GM12874 (cell line): ENCODE measurements at regions not wholly inside any gene's neighbourhood (a gene's known extent, or its start where the extent isn't known, plus 50 kb on each side); places are given as distances from the start of the nearest gene placed in this dataset.

Experiments used
- CTCF ChIP-seq: IDR thresholded peaks from 2 replicates; pipeline ENCODE4 v1.5.1; 2011; ENCODE audit warnings: low read depth, mild to moderate bottlenecking, control low read depth, low read length, moderate library complexity; ENCODE audit not compliant: insufficient read depth

DNA sequence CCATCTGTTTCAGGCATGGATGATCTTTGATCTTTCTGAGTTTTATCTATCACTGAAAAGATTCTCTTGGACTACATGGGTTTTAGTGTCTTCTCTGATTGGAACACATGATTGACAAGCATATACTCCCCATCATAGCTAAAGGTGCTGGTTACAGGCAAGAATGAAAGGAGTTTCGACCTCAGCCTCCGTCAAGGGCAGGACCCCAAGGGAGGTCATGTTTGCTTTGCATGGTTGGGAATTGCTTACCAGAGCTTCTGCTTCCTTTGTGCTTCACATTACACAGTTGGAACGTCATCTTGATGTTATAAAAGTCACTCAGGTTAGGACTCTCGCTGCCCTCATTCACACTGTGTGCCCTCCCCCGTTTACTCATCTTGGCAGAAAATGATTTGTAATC is 287.7 kb downstream of the PIK3C3 start:
- no peak for TF ChIP-seq CTCF

GRCh38 chr18:42245137-42245536 is 290.1 kb downstream of the PIK3C3 start:
- no peak for TF ChIP-seq CTCF

- TF ChIP-seq CTCF, result no peak
Measured at GRCh38 chr18:42255908-42256765, 301.1 kb downstream of the PIK3C3 start.

DNA sequence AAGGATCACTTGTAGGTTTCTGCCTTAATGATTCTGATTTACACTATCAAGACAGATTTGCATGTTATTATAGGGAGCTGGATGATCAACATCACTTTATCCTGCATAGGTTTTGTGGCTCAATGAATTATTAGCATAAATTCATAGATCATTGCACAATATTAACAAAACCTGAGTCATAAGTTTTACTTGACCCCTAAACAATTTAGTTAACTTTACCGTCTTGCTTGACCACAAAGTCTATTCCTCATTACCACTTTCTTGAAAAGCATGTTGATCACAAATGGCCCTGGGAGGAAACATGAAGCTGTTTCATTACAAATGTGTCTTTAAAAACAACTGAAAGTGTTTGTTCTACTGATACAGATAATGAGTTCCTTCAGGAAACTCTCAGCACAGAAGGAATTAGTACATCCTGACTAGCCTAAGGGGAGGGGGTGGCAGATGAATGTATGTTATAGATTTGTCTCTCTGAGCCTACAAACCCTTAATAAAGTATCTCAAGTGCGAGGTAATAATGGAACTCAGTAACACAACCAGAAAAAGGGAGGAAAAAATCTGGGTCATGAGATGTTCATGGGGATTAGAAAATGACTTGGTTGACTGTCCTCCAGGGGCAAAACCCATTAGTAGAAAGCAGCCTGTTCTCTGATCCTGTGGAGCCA is 303.4 kb downstream of the PIK3C3 start:
- TF ChIP-seq CTCF, result no peak

DNA sequence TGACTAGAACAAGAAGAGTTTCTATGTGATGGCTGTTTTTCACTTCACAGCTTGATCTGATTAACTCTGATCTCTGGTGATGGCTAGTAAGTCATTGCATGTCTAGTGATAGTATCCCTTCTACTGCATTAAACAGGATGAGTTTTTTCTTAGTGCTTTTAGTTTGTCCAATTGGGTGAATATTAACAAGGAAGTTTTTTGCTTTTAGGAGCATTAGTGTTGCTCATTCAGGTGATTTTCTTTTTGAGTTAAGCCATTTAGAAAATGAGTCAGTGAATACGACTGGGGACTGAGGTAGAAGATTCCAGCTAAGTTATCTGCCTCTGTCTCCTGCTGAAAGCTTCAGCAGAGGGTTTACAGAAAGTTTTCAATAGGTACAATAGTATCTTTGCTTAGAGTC is 306.7 kb downstream of the PIK3C3 start:
- TF ChIP-seq CTCF, result no peak

DNA sequence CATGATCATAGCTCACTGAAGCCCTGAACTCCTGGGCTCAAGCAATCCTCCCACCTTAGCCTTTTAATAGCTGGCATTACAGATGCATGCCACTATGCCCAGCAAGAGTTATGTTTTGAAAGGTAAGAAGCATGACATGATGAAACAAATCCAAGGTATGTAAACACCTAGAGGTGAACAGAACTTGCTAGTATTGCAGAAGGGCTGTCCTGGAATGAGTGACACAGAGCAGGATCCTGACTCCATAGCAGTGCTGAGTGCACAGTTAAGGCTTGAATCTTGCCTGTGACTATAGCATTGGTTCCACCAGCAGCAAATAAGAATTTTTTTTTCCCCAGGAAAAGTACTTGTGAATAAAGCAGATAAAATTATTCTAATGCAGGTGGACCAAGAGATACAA is 309.5 kb downstream of the PIK3C3 start:
- TF ChIP-seq CTCF, result no peak

DNA sequence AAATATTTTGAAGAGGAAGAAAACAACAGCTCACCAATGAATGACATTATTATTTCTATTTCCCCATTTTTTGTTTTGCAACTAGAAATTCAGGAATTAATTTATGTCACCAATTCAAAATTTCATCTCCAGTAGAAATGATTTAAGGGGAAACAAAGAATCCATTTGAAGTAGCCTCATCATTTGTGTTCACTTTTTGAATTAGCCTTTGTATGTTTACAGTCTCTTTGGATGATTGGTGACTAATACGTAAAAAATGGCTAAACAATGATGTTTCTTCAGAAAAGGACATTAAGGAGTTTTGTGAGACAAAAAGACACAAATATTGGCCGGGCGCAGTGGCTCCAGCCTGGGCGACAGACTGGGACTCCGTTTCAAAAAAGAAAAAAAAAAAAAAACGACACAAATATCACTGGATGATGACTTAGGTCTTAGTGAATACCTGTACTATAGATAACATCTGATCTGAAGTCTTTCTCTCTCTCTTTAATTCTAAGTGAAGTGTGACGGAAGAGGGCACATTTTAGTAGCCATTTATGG is 313.2 kb downstream of the PIK3C3 start:
- TF ChIP-seq CTCF, result no peak
